K562 (cell line): ENCODE measurements at regions not wholly inside any gene's neighbourhood (a gene's known extent, or its start where the extent isn't known, plus 50 kb on each side); places are given as distances from the start of the nearest gene placed in this dataset.

Experiments used
- ATAC-seq: fragments of 200-7000 bp; cut with Tn5 transposase; 3 replicates; pipeline ENCODE4 v1.9.1; 2020; ENCODE audit warnings: moderate library complexity
- BruUV-seq: library from RNA; stranded (reverse); fragments of 400-500 nt; replicated peaks from 2 replicates; lab custom pipeline; 2021; lab: Mats Ljungman, UMichigan
- CTCF ChIA-PET: fragments of 300-600 bp; formaldehyde crosslinking; extraction: SDS; loops from one replicate; lab custom pipeline; 2021; ENCODE audit warnings: low intra/inter-chr PET ratio; lab: Yijun Ruan, JAX
- POLR2A ChIA-PET: fragments of 300-600, 350-650 bp; sonication (Branson Sonifier 250); formaldehyde crosslinking; extraction: SDS; loops from one replicate; lab custom pipeline; 2021; ENCODE audit warnings: antibody characterized with exemption, inconsistent platforms; lab: Yijun Ruan, JAX
- DNase-seq, 4 experiments: peaks; one replicate each; pipeline versions ENCODE4 v3.0.0 to v3.0.0-alpha.2; 2011 to 2018; ENCODE audit warnings: low spot score in 3 of 4, mixed read lengths in 3 of 4; ENCODE audit errors: extremely low read depth in 1 of 4
- FAIRE-seq: peaks from 2 replicates; lab custom pipeline; 2011; peaks lifted over from hg19 to GRCh38; lab: Jason Lieb, UNC
- H2AFZ ChIP-seq: 2 replicates; pipeline ENCODE4 v1.6.0; 2011; ENCODE audit warnings: low read depth, low read length, control low read depth, inconsistent platforms
- H3K27ac ChIP-seq: fragments of 200-600 bp; 3 replicates; pipeline ENCODE4 v1.8.0; 2011; ENCODE audit warnings: low read depth, mild to moderate bottlenecking, control low read depth, inconsistent platforms, low read length, moderate library complexity, mixed read lengths; ENCODE audit errors: extremely low read depth
- H3K27me3 ChIP-seq, 2 experiments: fragments of 300-600 bp in 1 of 2; 2 replicates in 1 of 2; 3 replicates in 1 of 2; pipeline versions ENCODE4 v1.6.0 to v1.8.0; 2011; ENCODE audit warnings: inconsistent platforms in 2 of 2, low read length in 2 of 2, mild to moderate bottlenecking in 1 of 2, mixed read lengths in 1 of 2, moderate library complexity in 1 of 2; ENCODE audit not compliant: control insufficient read depth in 2 of 2, insufficient read depth in 2 of 2
- H3K36me3 ChIP-seq: fragments of 300-600 bp; 3 replicates; pipeline ENCODE4 v1.8.0; 2011; ENCODE audit warnings: mild to moderate bottlenecking, low read length, inconsistent platforms; ENCODE audit not compliant: control insufficient read depth, insufficient read depth
- H3K4me1 ChIP-seq, 2 experiments: fragments of 200-600 bp in 1 of 2; replicated peaks in 1 of 2; 2 replicates in 1 of 2; 3 replicates in 1 of 2; pipeline versions ENCODE4 v1.5.1 to v1.8.0; 2011; ENCODE audit warnings: inconsistent platforms in 2 of 2, low read length in 2 of 2, mild to moderate bottlenecking in 1 of 2, mixed read lengths in 1 of 2, moderate library complexity in 1 of 2; ENCODE audit not compliant: control insufficient read depth in 2 of 2, insufficient read depth in 2 of 2
- H3K4me2 ChIP-seq: 2 replicates; pipeline ENCODE4 v1.6.1; 2011; ENCODE audit warnings: low read length, control low read depth, inconsistent platforms, mixed read lengths; ENCODE audit not compliant: insufficient read depth
- H3K4me3 ChIP-seq: fragments of 200-600 bp; sonication (generic), shearing (Covaris generic); 2 replicates; pipeline ENCODE4 v1.5.1; 2016; ENCODE audit warnings: control low read depth, inconsistent platforms
- H3K79me2 ChIP-seq: fragments of 200-600 bp; 3 replicates; pipeline ENCODE4 v1.8.0; 2011; ENCODE audit warnings: low read length, inconsistent platforms; ENCODE audit not compliant: control insufficient read depth, insufficient read depth
- H3K9ac ChIP-seq, 2 experiments: 2 replicates each; pipeline versions ENCODE4 v1.6.0 to v1.6.1; 2011; ENCODE audit warnings: low read depth in 2 of 2, low read length in 2 of 2, control low read depth in 1 of 2, inconsistent platforms in 1 of 2, mild to moderate bottlenecking in 1 of 2, mixed read lengths in 1 of 2; ENCODE audit not compliant: insufficient read depth in 1 of 2
- H3K9me1 ChIP-seq: one replicate; pipeline ENCODE4 v1.6.0; 2011; ENCODE audit warnings: inconsistent platforms, mild to moderate bottlenecking, low read length, moderate library complexity; ENCODE audit not compliant: control insufficient read depth, insufficient read depth
- H3K9me3 ChIP-seq: replicated peaks from 2 replicates; pipeline ENCODE4 v1.5.1; 2011; ENCODE audit warnings: low read depth, low read length, inconsistent platforms; ENCODE audit not compliant: control insufficient read depth, insufficient read depth
- H4K20me1 ChIP-seq: replicated peaks from 2 replicates; pipeline ENCODE4 v1.6.1; 2011; ENCODE audit warnings: low read length, inconsistent platforms, mixed read lengths; ENCODE audit not compliant: control insufficient read depth, insufficient read depth
- ATF3 ChIP-seq, 2 experiments: fragments of 450-650 bp in 1 of 2; sonication (generic) in 1 of 2; formaldehyde crosslinking in 1 of 2; IDR thresholded peaks in 1 of 2; conservative IDR thresholded peaks in 1 of 2; 2 replicates each; pipeline versions ENCODE4 v1.6.1 to v1.8.1; 2016 to 2023; ENCODE audit warnings: mild to moderate bottlenecking in 2 of 2, moderate library complexity in 2 of 2, inconsistent platforms in 1 of 2, missing genetic modification reagents in 1 of 2
- CEBPB ChIP-seq: fragments of 450-650 bp; IDR thresholded peaks from 2 replicates; pipeline ENCODE4 v1.6.1; 2016; ENCODE audit warnings: missing genetic modification characterization, missing compliant biosample characterization
- CEBPG ChIP-seq, 3 experiments: fragments of 200-800 bp in 1 of 3; sonication (Bioruptor generic) in 1 of 3; sonication (generic) in 1 of 3; formaldehyde crosslinking in 1 of 3; IDR thresholded peaks in 2 of 3; conservative IDR thresholded peaks in 1 of 3; 2 replicates each; pipeline versions ENCODE4 v1.6.1 to v1.8.0; 2016 to 2022; ENCODE audit warnings: missing compliant biosample characterization in 2 of 3, missing genetic modification characterization in 2 of 3, mild to moderate bottlenecking in 1 of 3, missing genetic modification reagents in 1 of 3
- DNMT1 ChIP-seq: fragments of 450-650 bp; IDR thresholded peaks from 2 replicates; pipeline ENCODE4 v1.6.1; 2016; ENCODE audit warnings: antibody characterized with exemption, mild to moderate bottlenecking
- DPF2 ChIP-seq: fragments of 450-650 bp; IDR thresholded peaks from 2 replicates; pipeline ENCODE4 v1.6.1; 2016
- EP400 ChIP-seq: fragments of 450-650 bp; IDR thresholded peaks from 2 replicates; pipeline ENCODE4 v1.6.1; 2017; ENCODE audit warnings: antibody characterized with exemption, mild to moderate bottlenecking, moderate library complexity
- JUND ChIP-seq, 2 experiments: IDR thresholded peaks; 2 replicates in 1 of 2; 3 replicates in 1 of 2; pipeline ENCODE4 v1.6.1; 2011; ENCODE audit warnings: borderline replicate concordance in 2 of 2, low read depth in 2 of 2, low read length in 2 of 2, improper control_type of control experiment in 1 of 2, missing biosample characterization in 1 of 2, missing genetic modification characterization in 1 of 2, missing genetic modification reagents in 1 of 2
- MEF2D ChIP-seq: conservative IDR thresholded peaks from 2 replicates; pipeline ENCODE4 v1.6.1; 2016; ENCODE audit warnings: low read depth, missing genetic modification characterization, missing compliant biosample characterization
- NFIX ChIP-seq: fragments of 250-450 bp; sonication (Bioruptor Pico); IDR thresholded peaks from 2 replicates; pipeline ENCODE4 v1.4.0; 2020; ENCODE audit warnings: low read depth, mild to moderate bottlenecking, moderate library complexity
- PRPF4 ChIP-seq: fragments of 200-400 bp; formaldehyde crosslinking; IDR thresholded peaks from one replicate; pipeline ENCODE4 v1.6.1; 2017; ENCODE audit warnings: low read length, low read depth, mild to moderate bottlenecking; ENCODE audit not compliant: insufficient read depth, poor library complexity, severe bottlenecking
- RCOR1 ChIP-seq, 2 experiments: IDR thresholded peaks; 2 replicates each; pipeline ENCODE4 v1.6.1; 2012; ENCODE audit warnings: low read depth in 2 of 2, low read length in 2 of 2, borderline replicate concordance in 1 of 2, improper control_type of control experiment in 1 of 2
- SMAD1 ChIP-seq: fragments of 150-350 bp; IDR thresholded peaks from 2 replicates; pipeline ENCODE4 v1.6.1; 2014; ENCODE audit warnings: low read length, low read depth; ENCODE audit not compliant: partially characterized antibody
- SMAD4 ChIP-seq: fragments of 250-450 bp; sonication (Bioruptor Pico); conservative IDR thresholded peaks from 2 replicates; pipeline ENCODE4 v1.8.0; 2021; ENCODE audit warnings: inconsistent platforms, mild to moderate bottlenecking, moderate library complexity
- SP1 ChIP-seq: sonication (generic); formaldehyde crosslinking; IDR thresholded peaks from 2 replicates; pipeline ENCODE4 v1.8.1; 2022; ENCODE audit warnings: mild to moderate bottlenecking, missing genetic modification reagents
- ZNF668 ChIP-seq: fragments of 250-450 bp; sonication (Bioruptor Pico); IDR thresholded peaks from 2 replicates; pipeline ENCODE4 v1.8.0; 2022; ENCODE audit warnings: mild to moderate bottlenecking, inconsistent platforms
- WGBS: fragments of 100-300 bp; shearing (Covaris generic); methylation state at CpG from one replicate; pipeline ENCODE4 v1.1.6; 2016; ENCODE audit warnings: low coverage, mixed read lengths; ENCODE audit not compliant: insufficient coverage; ENCODE audit errors: missing lambda C conversion rate; 5-methylcytosine and 5-hydroxymethylcytosine counted together
- in situ Hi-C: fragments of 300-500 bp; cut with MboI; formaldehyde crosslinking; loops from 4 replicates; pipeline ENCODE4 v1.15.0; 2018; ENCODE audit warnings: inconsistent platforms, mixed read lengths
- intact Hi-C: fragments of 100-400 bp; cut with micrococcal nuclease; formaldehyde crosslinking; loops from 2 replicates; pipeline ENCODE4 v1.14.2; 2022

- no TSS peak for BruUV-seq
- 32% methylated on average over 5 of the region's 5 CpGs for WGBS
- H3K27me3 ChIP-seq = no peaks in the 10 kb centered on the region
- H4K20me1 ChIP-seq = no peaks in the 10 kb centered on the region
- CTCF ChIA-PET = no interaction called here
- H2AFZ ChIP-seq = peak overlapping the region; percentile 67
- FAIRE-seq = peak; percentile 40
- H3K9me1 ChIP-seq = no peaks in the 10 kb centered on the region
- peaks cover 4 to 13% of the 10 kb centered on the region in 2 experiments; a peak in 3 of 5 replicates for H3K4me1 ChIP-seq
- peak in 1 of 4 experiments; percentile 14 for DNase-seq
- no peaks in the 10 kb centered on the region for H3K9me3 ChIP-seq
- no peak overlapping the region; the same call in 2 of the 3 replicates for H3K27ac ChIP-seq
- H3K36me3 ChIP-seq = no peaks in the 10 kb centered on the region
- ATAC-seq = no peak
- no peak overlapping the region for H3K4me3 ChIP-seq
- no peak overlapping the region; the same call in 1 of the 2 replicates for H3K4me2 ChIP-seq
- in situ Hi-C loops = loop anchor here (5.0 kb wide), 1 partner anchor 130 kb away; no protein-coding TSS in a partner anchor
- no peak overlapping the region for H3K9ac ChIP-seq
- intact Hi-C loops = no loop called here
- no peaks in the 10 kb centered on the region for H3K79me2 ChIP-seq
- POLR2A ChIA-PET = no interaction called here
- TF ChIP-seq DPF2 (0 out of 2 replicates have a peak, but pooled peaks have one; percentile 16), ATF3 (IDR thresholded peaks at IDR 0.05) (peak; percentile 46; the same call in 1 of the 2 replicates), ATF3 (CRISPR knock-in tag; conservative IDR thresholded peaks at IDR 0.05) (no peak), NFIX (CRISPR knock-in tag) (no peak), RCOR1 (IDR thresholded peaks at IDR 0.05; ENCODE audit: borderline replicate concordance in 1 of 2, low read depth in 2 of 2, low read length in 2 of 2) (0 out of 4 replicates have a peak, but pooled peaks of 1 of the 2 experiments have one; percentile 10), JUND (IDR thresholded peaks at IDR 0.05; ENCODE audit: borderline replicate concordance, low read depth, low read length) (peak; percentile 53), JUND (tag; IDR thresholded peaks at IDR 0.05; ENCODE audit: borderline replicate concordance, low read depth, low read length) (no peak), EP400 (no peak), DNMT1 (no peak), ZNF668 (CRISPR knock-in tag) (no peak), CEBPB (peak; percentile 82), CEBPG (CRISPR knock-in tag; IDR thresholded peaks at IDR 0.05) (no peak), CEBPG (tag; conservative IDR thresholded peaks at IDR 0.05 in 1 of 2, IDR thresholded peaks at IDR 0.05 in 1 of 2) (peak; percentile 79 to 82), MEF2D (no peak), SMAD1 (no peak), SMAD4 (CRISPR knock-in tag) (0 out of 2 replicates have a peak, but pooled peaks have one; percentile 18), SP1 (CRISPR knock-in tag) (no peak), PRPF4 (no peak)
These were observed 114.5 kb upstream of the ACSL4 start for GRCh38 chrX:109847257-109848187.
